ENCODE measurements at regions not wholly inside any gene's neighbourhood (a gene's known extent, or its start where the extent isn't known, plus 50 kb on each side); places are given as distances from the start of the nearest gene placed in this dataset.

GRCh38 chr15:47652328-47652727 is 65.0 kb upstream of the SEMA6D start:
- H3K36me3 Mint-ChIP-seq (ENCODE audit: insufficient read depth in 1 of 3, low read depth in 3 of 3): no peaks in the 10 kb centered on the region
- H3K9ac ChIP-seq (ENCODE audit: extremely low read depth, insufficient read length, low read length): no peak overlapping the region
- no peak overlapping the region for H2BK15ac ChIP-seq (ENCODE audit: low read depth, low read length)
- H4K8ac ChIP-seq (replicated peaks; ENCODE audit: insufficient read length, low read depth, low read length): no peak overlapping the region
- no peak overlapping the region for H2BK120ac ChIP-seq (ENCODE audit: low read depth, low read length, poor library complexity, severe bottlenecking)
- no peak for TF ChIP-seq CTCF (conservative IDR thresholded peaks at IDR 0.05)
- H2BK5ac ChIP-seq (ENCODE audit: insufficient read length, low read length): no peak overlapping the region
- H2AK5ac ChIP-seq (ENCODE audit: insufficient read length, low read length): no peak overlapping the region
- DNase-seq: no peak
- peaks cover 5 to 9% of the 10 kb centered on the region in 2 experiments; a peak in 3 of 4 replicates for H3K4me1 Mint-ChIP-seq
- H3K4me2 ChIP-seq (ENCODE audit: insufficient read depth, insufficient read length, low read length): no peak overlapping the region
- no CpG with 5 or more reads among the region's 7 CpGs for WGBS (ENCODE audit: extremely low coverage, insufficient read length, low lambda C conversion rate)
- no peak overlapping the region for H3K14ac ChIP-seq (ENCODE audit: insufficient read depth, low read length)
- peaks cover 4% of the 10 kb centered on the region for H3K27me3 Mint-ChIP-seq (ENCODE audit: low read depth)
- no peaks in the 10 kb centered on the region for H3K23me2 ChIP-seq (ENCODE audit: insufficient read length, low read depth, low read length, poor library complexity, severe bottlenecking)
- H3K23ac ChIP-seq (ENCODE audit: insufficient read length, low read depth, low read length): no peak overlapping the region
- H4K5ac ChIP-seq (ENCODE audit: insufficient read length, low read depth, low read length): no peak overlapping the region
- H2BK20ac ChIP-seq (ENCODE audit: low read depth, low read length, poor library complexity, severe bottlenecking): no peak overlapping the region
- no peak overlapping the region for H3K18ac ChIP-seq (ENCODE audit: insufficient read length, low read depth, low read length)
- no peaks in the 10 kb centered on the region for H4K20me1 ChIP-seq (ENCODE audit: control insufficient read depth, insufficient read depth, insufficient read length)
- H3K9me3 Mint-ChIP-seq: no peaks in the 10 kb centered on the region
- no peaks in the 10 kb centered on the region for H3K27me3 ChIP-seq (ENCODE audit: insufficient read depth, low read length)
- H3K4me1 ChIP-seq (ENCODE audit: insufficient read depth, low read length): no peaks in the 10 kb centered on the region
- H3K79me1 ChIP-seq (ENCODE audit: insufficient read depth, low read depth, low read length, poor library complexity, severe bottlenecking): no peaks in the 10 kb centered on the region
- no peak overlapping the region; a peak in 1 of 7 replicates for H3K27ac Mint-ChIP-seq
- H3K56ac ChIP-seq (ENCODE audit: insufficient read length, low read depth, low read length): no peak overlapping the region
- H4K91ac ChIP-seq (ENCODE audit: insufficient read length, low read depth, low read length): no peak overlapping the region
- H2BK12ac ChIP-seq (ENCODE audit: insufficient read length, low read depth, low read length): no peak overlapping the region
- H3K27ac ChIP-seq (ENCODE audit: insufficient read length, low read depth, low read length): no peak overlapping the region
- H3K4ac ChIP-seq (ENCODE audit: low read depth, low read length): no peak overlapping the region
- no peak overlapping the region for H3T11ph ChIP-seq (ENCODE audit: low read length)
- H3K4me3 Mint-ChIP-seq: no peak overlapping the region
- no peaks in the 10 kb centered on the region for H3K79me2 ChIP-seq (ENCODE audit: insufficient read depth, low read length)
- no peaks in the 10 kb centered on the region for H3K9me3 ChIP-seq (ENCODE audit: control insufficient read depth, low read depth, low read length)
- H2AFZ ChIP-seq (ENCODE audit: low read length): no peak overlapping the region

Data from H9 (cell line).